T47D (cell line): ENCODE measurements at regions not wholly inside any gene's neighbourhood (a gene's known extent, or its start where the extent isn't known, plus 50 kb on each side); places are given as distances from the start of the nearest gene placed in this dataset.
"Not testable (repeated sequence)": the region's sequence is repeated elsewhere in the genome, so short reads cannot be mapped to it uniquely, and the experiment has no call there.

ENCODE experiments used
- DNase-seq, 2 experiments: peaks; one replicate each; pipeline versions ENCODE4 v3.0.0 to v3.0.0-alpha.2; 2011 to 2012; ENCODE audit warnings: low read depth in 1 of 2, low spot score in 1 of 2
- JUND ChIP-seq: IDR thresholded peaks from 2 replicates; pipeline ENCODE4 v1.6.1; 2012; ENCODE audit warnings: low read depth
- in situ Hi-C: cut with HindIII; loops from 2 replicates; pipeline ENCODE4 v1.10.0; 2016; ENCODE audit warnings: low sequenced_read_pairs, low pct_unique_long_range_greater_than_20kb

- no peak for TF ChIP-seq JUND
- in situ Hi-C loops, result no loop called here
- no peak for DNase-seq
Observed at GRCh38 chr1:41998250-41998649, 79.5 kb upstream of the HIVEP3 start.

- in situ Hi-C loops, result no loop called here
- no peak for DNase-seq
- no peak for TF ChIP-seq JUND
Observed at GRCh38 chr1:41997153-41997552, 78.4 kb upstream of the HIVEP3 start.

GRCh38 chr1:41995441-41996130 is 76.9 kb upstream of the HIVEP3 start:
- no peak for TF ChIP-seq JUND
- no peak for DNase-seq
- in situ Hi-C loops, result no loop called here

- no peak for DNase-seq
- in situ Hi-C loops, result no loop called here
- TF ChIP-seq JUND, result no peak
Observed at GRCh38 chr1:41994195-41994894, 75.6 kb upstream of the HIVEP3 start.

- in situ Hi-C loops, result no loop called here
Observed at GRCh38 chr1:41983451-41983850, 64.7 kb upstream of the HIVEP3 start.

GRCh38 chr1:41981796-41982195 is 63.1 kb upstream of the HIVEP3 start:
- TF ChIP-seq JUND, result no peak
- in situ Hi-C loops, result no loop called here
- no peak for DNase-seq

More at GRCh38 chr1:41983451-41983850, 64.7 kb upstream of the HIVEP3 start:
- no peak for DNase-seq
- TF ChIP-seq JUND, result no peak

GRCh38 chr1:41980827-41981653 is 62.3 kb upstream of the HIVEP3 start:
- no peak for TF ChIP-seq JUND
- in situ Hi-C loops, result no loop called here
- no peak for DNase-seq

- in situ Hi-C loops, result no loop called here
- DNase-seq, result no peak
- TF ChIP-seq JUND, result no peak
Observed at GRCh38 chr1:41978986-41979385, 60.3 kb upstream of the HIVEP3 start.

GRCh38 chr1:41977326-41977725 is 58.6 kb upstream of the HIVEP3 start:
- DNase-seq, result no peak
- in situ Hi-C loops, result no loop called here

GRCh38 chr1:41976671-41977070 is 57.9 kb upstream of the HIVEP3 start:
- TF ChIP-seq JUND, result no peak
- in situ Hi-C loops, result no loop called here
- DNase-seq, result no peak

More at GRCh38 chr1:41977326-41977725, 58.6 kb upstream of the HIVEP3 start:
- no peak for TF ChIP-seq JUND

- no peak for TF ChIP-seq JUND
- DNase-seq, result no peak
- in situ Hi-C loops, result no loop called here
Observed at GRCh38 chr1:41975850-41976569, 57.3 kb upstream of the HIVEP3 start.

GRCh38 chr1:41975121-41975520 is 56.4 kb upstream of the HIVEP3 start:
- DNase-seq, result no peak
- TF ChIP-seq JUND, result no peak
- in situ Hi-C loops, result no loop called here

- not testable (repeated sequence) for DNase-seq
Observed at GRCh38 chr1:41968557-41968956, 49.8 kb upstream of the HIVEP3 start.

More at GRCh38 chr1:41968557-41968956, 49.8 kb upstream of the HIVEP3 start:
- in situ Hi-C loops, result not testable (repeated sequence)
